NCI-H1092 treated with DMSO at 0.1 percent for 48 hours (cell line): ENCODE measurements at regions not wholly inside any gene's neighbourhood (a gene's known extent, or its start where the extent isn't known, plus 50 kb on each side); places are given as distances from the start of the nearest gene placed in this dataset.

Source experiments
- DNase-seq: peaks from one replicate; lab custom pipeline; 2025; lab: John Stamatoyannopoulos, UW

- no peak for DNase-seq
Measured at GRCh38 chr7:42758124-42758523, 153.7 kb downstream of the C7orf25 start.

- DNase-seq: no peak
Measured at GRCh38 chr7:42756841-42757240, 155.0 kb downstream of the C7orf25 start.

DNA sequence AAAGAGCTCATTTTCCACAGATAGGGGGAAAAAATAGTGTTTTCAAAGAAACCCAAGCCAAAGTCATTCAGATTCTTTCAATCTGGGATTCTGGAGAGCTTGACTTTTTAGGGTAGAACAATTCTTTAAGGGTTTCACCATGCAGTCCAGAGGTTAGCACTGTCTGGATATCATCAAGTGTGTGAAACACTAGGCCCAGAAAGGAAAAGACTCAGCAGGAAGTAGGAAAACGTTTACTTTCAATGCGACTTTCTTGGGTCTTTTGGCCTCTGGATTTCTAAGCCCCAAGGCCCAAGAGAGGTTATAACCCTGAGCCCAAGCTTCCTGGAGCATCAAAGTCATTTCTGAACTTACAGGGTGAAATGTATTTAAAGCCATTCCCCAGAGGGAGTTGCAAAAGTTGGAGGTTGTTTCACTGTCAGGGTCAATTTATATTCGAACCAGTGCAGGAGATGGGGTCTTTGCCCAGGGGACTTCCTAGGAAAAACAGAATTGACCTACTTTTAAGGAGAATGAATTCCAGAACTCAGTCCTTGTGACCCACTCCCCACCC lies 158.0 kb downstream of the C7orf25 start:
- DNase-seq: no peak

- no peak for DNase-seq
Measured at GRCh38 chr7:42753367-42753766, 158.5 kb downstream of the C7orf25 start.

GRCh38 chr7:42750172-42750571 lies 161.7 kb downstream of the C7orf25 start:
- DNase-seq: no peak

- DNase-seq: no peak
Measured at GRCh38 chr7:42747044-42747443, 164.8 kb downstream of the C7orf25 start.

DNA sequence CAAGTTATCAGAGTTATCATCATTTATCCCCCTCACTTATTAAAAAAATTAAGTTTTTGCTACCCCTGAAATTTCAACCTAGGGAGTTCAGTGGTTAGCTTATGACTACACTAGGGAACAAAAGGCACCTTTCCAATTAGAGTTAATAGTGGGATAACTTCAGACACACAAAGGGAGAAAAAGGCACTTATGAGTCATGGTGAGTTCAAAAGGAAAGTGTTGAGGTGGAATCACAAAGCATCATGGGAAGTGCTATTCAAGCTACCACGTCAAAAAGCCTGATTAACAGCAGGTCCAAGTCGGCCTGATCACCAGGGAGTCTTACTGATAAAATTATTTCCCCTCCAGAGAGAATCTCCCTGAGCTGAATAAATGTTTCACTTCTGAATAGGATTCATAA lies 165.7 kb downstream of the C7orf25 start:
- DNase-seq: no peak

DNA sequence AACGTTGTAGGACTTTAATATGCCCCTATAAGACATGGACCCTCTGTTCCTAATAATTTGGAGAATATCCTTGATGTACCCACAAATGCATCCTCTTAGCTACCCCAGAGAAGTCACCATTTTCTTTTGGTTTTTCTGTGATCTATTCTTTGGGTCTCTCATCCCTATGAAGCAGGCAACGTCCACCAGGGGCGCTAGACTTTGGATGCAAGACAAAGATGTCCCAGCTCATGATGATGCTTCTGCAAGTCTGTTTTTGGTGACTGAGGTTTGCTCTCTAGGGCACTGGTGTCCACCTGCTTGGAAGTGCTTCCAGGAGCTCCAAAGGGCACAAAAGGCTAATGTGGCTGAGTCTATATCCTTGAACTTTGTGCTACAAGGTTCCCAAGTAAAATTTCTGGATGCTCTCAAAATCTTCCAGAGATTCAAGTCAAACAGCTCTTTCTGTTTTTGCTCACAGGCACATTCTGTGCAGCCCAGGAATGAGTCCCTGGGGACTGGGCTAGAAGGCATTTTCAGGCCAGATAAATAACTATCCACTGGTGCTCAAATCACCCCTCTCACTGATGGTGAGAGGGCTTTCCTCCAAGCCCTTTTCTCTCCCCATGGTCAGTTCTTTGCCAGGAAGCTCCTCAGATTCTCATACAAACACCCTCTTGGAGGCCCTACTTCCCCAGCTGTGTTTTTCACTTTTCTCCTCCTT lies 166.4 kb downstream of the C7orf25 start:
- no peak for DNase-seq

DNA sequence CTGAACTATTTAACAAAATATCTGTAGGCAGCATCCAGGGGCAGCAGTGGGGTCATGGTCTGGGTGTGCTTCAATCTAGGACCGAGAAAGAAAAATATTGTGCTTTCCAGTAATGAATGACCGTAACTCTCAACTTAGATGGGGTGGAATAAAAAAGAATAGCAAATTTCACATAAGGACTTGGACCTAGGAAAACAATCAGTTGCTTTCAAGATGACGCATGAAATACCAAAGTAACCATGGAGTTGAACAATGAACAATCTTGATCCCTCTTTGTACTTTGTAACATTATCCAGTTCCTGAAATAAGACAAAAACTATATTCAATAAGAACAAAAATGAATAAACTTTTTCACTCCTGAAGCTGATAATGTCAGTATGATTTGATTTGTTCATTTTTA lies 167.1 kb downstream of the C7orf25 start:
- DNase-seq: no peak

- no peak for DNase-seq
Measured at GRCh38 chr7:42743077-42743858, 168.6 kb downstream of the C7orf25 start.

GRCh38 chr7:42742318-42742717 lies 169.6 kb downstream of the C7orf25 start:
- DNase-seq: no peak

GRCh38 chr7:42740408-42740807 lies 171.5 kb downstream of the C7orf25 start:
- no peak for DNase-seq

DNA sequence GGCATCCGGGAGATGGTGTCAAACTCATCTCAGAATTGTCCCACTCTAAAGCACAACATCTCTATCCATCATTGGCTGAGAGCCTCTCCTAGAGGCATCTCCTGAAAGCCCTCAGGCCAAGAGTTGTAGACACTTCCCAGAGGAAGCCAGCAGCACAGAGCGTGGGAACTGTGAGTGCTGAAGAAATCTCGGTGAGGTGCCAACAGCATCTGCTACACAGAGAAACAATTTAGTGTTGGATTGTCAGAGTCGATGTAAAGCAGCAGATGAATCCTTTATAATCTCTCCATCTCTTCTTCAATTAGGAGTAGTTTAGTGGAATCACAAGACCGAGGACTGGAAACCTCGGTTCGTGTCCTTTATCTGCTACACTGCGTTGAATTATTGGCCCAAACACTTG lies 172.2 kb downstream of the C7orf25 start:
- DNase-seq: no peak

- DNase-seq: no peak
Measured at GRCh38 chr7:42736931-42737330, 174.9 kb downstream of the C7orf25 start.

GRCh38 chr7:42735081-42735480 lies 176.8 kb downstream of the C7orf25 start:
- no peak for DNase-seq

DNA sequence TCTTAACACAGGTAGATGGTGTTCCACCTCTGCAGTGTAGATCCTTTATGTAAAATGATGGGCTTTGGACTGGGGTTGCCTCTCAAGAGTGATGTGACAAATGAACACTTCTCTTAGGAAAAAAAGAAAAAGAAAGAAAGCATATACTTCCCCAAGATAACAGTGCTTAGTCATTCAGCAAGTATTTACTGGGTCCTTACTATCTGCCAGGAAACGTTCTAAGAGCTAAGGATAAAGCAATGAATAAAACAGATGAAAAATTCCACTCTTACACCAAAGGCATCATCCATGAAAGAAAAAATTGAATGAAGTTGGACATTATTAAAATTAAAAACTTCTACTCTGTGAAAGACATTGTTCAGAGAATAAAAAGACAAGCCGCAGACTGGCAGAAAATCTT lies 177.3 kb downstream of the C7orf25 start:
- no peak for DNase-seq

- DNase-seq: no peak
Measured at GRCh38 chr7:42733040-42733439, 178.8 kb downstream of the C7orf25 start.

DNA sequence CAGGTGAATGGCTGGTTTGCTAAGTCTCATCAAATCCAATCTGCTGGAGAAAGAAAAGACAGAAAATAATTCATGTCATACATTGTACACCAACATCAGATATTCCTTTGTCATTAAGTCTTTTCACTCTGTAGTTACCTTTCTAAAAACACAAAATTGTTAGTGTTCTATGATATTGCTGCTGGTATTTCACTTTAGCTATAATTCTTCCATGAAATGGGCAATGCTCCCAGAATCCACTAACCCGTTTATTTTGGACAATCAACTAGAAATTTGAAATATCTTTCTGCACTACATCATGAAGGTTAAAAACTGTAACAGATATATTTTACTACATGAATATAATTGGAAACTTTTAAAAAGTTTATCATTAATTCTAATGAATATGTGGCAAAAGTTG lies 181.3 kb downstream of the C7orf25 start:
- no peak for DNase-seq

DNA sequence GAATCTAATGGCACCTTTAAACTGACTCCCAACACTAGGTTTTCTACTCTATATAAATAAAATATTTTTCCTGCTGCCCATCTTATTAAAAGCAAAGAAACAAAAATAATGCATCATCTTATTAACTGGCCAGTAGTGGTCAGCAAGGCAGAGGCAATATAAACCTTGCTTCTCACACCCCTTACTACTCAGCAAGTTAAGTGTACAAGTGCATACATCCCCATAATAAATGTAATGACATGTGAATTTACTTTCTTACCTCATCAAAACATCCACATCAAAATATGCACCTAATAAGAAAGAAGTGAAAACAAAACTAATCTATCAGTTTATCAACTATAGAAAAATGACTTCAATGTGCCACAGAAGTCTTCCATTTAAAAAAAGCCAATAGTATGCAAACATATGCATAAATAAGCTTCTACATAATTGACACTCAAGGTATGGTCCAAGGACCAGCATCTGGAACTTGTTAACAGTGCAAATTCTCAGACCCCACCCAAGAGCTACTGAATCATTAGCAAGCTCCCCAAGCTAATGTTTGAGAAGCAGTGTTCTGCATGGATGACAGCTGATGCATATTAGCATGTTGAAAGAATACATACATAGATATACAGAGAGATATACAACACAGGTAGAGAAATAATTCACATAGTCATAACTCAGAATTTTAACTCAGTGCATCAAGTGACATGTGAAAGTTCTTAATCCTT lies 182.7 kb downstream of the C7orf25 start:
- DNase-seq: no peak

- no peak for DNase-seq
Measured at GRCh38 chr7:42727451-42727850, 184.4 kb downstream of the C7orf25 start.

DNA sequence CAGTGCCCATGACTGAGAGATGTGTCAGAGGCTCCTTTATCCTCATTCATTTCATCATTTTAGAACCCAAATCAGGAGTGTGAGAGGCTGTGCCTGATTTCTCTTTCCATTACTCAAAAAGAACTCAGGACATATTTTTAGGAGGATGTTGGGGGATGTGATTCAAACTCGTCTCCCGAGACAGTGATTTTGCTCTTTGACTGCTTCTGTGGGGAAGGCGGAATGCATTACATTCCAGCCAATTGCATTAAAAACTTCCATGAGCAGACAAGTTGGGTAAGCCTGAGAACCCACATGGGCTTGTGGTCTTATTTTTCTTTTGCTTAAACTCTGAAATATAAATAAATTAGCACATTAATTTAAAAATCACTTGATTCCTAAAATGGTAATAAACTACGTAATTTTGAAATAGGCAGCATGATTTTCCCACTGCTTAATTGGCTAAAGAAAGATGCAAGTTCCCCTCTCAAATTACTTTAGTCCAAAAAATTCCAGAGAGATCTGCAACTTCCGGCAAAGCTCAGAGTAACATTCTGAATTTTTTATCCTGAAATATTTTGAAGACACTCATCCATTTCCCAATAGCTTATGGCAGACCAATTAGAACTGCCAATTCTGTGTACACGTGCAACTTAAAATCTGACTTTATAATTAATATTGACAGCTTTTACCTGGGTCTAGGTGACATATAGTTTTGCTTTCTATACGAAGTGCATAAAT lies 185.6 kb downstream of the C7orf25 start:
- DNase-seq: no peak

DNA sequence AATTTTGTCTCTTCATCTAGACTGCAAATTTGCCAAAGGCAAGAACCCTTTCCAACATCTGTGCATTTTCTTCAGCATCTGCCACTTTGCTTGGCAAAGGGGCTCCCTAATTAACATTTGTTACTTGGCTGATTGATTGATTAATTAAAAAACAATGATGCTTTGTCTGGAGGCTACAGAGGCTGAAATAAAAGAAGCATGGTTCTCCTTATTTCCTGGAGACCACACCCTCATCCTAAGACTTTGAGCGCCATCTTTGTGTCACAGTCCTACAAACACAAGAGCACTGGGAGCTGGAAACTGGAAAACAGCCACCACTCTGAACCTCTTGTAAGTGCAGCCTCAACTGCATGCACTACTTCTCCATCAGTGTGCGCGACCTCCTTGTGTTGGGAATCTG lies 189.2 kb downstream of the C7orf25 start:
- no peak for DNase-seq
